HepG2 (cell line): ENCODE measurements at regions not wholly inside any gene's neighbourhood (a gene's known extent, or its start where the extent isn't known, plus 50 kb on each side); places are given as distances from the start of the nearest gene placed in this dataset.

Experiments
- CBFB ChIP-seq: sonication (generic); formaldehyde crosslinking; IDR thresholded peaks from 2 replicates; pipeline ENCODE4 v1.4.0; 2020; ENCODE audit warnings: missing genetic modification reagents
- PATZ1 ChIP-seq: sonication (generic); formaldehyde crosslinking; IDR thresholded peaks from 2 replicates; pipeline ENCODE4 v1.4.0; 2020; ENCODE audit warnings: missing genetic modification reagents
- PCBP1 ChIP-seq: fragments of 200-400 bp; formaldehyde crosslinking; IDR thresholded peaks from 2 replicates; pipeline ENCODE4 v1.6.1; 2017; ENCODE audit warnings: mild to moderate bottlenecking, low read depth, low read length, borderline replicate concordance
- RELA ChIP-seq: sonication (generic); formaldehyde crosslinking; IDR thresholded peaks from 2 replicates; pipeline ENCODE4 v1.4.0; 2020; ENCODE audit warnings: missing genetic modification reagents
- TCF7 ChIP-seq: sonication (generic); IDR thresholded peaks from 2 replicates; pipeline ENCODE4 v1.6.1; 2016; ENCODE audit warnings: antibody characterized with exemption, low read depth
- ZNF670 ChIP-seq: sonication (generic); formaldehyde crosslinking; IDR thresholded peaks from 2 replicates; pipeline ENCODE4 v1.8.0; 2022; ENCODE audit warnings: mild to moderate bottlenecking, missing genetic modification reagents, borderline replicate concordance

- TF ChIP-seq PCBP1 = no peak
- no peak for TF ChIP-seq CBFB (CRISPR knock-in tag)
- no peak for TF ChIP-seq RELA (CRISPR knock-in tag)
- no peak for TF ChIP-seq ZNF670 (CRISPR knock-in tag)
- no peak for TF ChIP-seq PATZ1 (CRISPR knock-in tag)
- no peak for TF ChIP-seq TCF7
Measured at GRCh38 chr13:73482556-73482955, 423.8 kb downstream of the KLF5 start.
